GM06990 (cell line): ENCODE measurements at regions not wholly inside any gene's neighbourhood (a gene's known extent, or its start where the extent isn't known, plus 50 kb on each side); places are given as distances from the start of the nearest gene placed in this dataset.

Experiments
- DNase-seq: peaks from one replicate; pipeline ENCODE4 v3.0.0-alpha.2; 2011; ENCODE audit not compliant: insufficient read length; ENCODE audit errors: extremely low read depth
- H3K27me3 ChIP-seq: replicated peaks from 2 replicates; pipeline ENCODE4 v1.6.0; 2011; ENCODE audit warnings: low read length; ENCODE audit not compliant: control insufficient read depth, insufficient read depth
- H3K36me3 ChIP-seq: 2 replicates; pipeline ENCODE4 v1.5.1; 2011; ENCODE audit warnings: low read length; ENCODE audit not compliant: control insufficient read depth, insufficient read depth
- H3K4me3 ChIP-seq: replicated peaks from 2 replicates; pipeline ENCODE4 v1.5.1; 2011; ENCODE audit warnings: low read depth, mild to moderate bottlenecking, control low read depth, low read length
- TF ChIP-seq, protein P1 (sequence below): IDR thresholded peaks from 2 replicates; pipeline ENCODE4 v1.5.1; 2011; ENCODE audit warnings: low read length, control low read depth, mild to moderate bottlenecking, inconsistent platforms; ENCODE audit not compliant: insufficient read depth, poor library complexity, severe bottlenecking

DNA sequence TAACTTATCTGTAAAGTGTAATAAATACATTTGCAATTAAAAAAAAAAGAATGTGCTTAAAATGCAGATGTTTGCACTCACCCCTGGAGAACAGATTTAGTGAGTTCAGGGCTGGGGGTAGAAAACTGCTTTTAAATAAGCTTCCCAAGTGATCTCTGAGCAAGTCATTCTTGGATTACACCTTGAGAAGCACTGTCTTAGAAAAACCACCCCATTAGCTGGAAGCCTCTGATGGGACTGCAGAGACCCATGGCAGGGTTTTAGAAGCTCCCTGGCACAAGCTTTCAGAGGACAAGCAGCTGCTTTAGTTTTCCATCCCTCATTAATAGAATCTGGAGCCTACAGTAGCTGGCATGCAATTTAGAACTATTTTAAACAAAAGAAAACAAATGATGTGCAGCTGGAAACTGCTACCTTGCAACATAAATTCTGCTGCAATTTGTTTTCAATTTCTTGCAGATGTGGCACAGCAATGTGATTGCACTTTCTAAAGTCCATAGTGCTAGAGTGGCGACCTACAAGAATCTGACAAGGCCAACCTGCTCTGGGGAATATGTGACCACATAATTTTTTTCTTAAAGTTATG is 141.5 kb downstream of the CDC42EP3 start:
- Histone ChIP-seq H3K27me3 (no peaks in the 10 kb centered on the region), H3K36me3 (no peaks in the 10 kb centered on the region), H3K4me3 (no peak overlapping the region)
- TF ChIP-seq, protein P1, sequence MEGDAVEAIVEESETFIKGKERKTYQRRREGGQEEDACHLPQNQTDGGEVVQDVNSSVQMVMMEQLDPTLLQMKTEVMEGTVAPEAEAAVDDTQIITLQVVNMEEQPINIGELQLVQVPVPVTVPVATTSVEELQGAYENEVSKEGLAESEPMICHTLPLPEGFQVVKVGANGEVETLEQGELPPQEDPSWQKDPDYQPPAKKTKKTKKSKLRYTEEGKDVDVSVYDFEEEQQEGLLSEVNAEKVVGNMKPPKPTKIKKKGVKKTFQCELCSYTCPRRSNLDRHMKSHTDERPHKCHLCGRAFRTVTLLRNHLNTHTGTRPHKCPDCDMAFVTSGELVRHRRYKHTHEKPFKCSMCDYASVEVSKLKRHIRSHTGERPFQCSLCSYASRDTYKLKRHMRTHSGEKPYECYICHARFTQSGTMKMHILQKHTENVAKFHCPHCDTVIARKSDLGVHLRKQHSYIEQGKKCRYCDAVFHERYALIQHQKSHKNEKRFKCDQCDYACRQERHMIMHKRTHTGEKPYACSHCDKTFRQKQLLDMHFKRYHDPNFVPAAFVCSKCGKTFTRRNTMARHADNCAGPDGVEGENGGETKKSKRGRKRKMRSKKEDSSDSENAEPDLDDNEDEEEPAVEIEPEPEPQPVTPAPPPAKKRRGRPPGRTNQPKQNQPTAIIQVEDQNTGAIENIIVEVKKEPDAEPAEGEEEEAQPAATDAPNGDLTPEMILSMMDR = no peak
- DNase-seq = no peak

DNA sequence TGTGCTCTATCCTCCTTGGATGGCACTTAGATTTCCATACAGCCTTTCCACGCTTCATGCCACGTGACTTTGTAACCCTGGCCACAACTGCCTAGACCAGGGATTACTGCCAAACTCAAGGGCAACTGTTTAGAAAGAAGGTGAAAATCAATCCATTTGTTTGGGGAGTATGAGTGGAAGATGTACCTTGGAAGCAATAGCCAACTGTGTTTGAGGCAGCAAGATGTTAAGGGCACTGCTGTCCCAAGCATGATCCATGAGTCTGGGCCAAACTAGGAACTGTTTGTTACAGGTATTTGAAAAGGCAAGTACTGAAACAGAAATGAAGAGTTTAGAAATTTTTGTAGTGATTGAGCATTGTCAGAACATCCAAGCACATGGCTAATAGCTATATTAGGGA is 138.9 kb downstream of the CDC42EP3 start:
- Histone ChIP-seq H3K36me3 (no peaks in the 10 kb centered on the region), H3K4me3 (no peak overlapping the region), H3K27me3 (no peaks in the 10 kb centered on the region)
- TF ChIP-seq, protein P1 = no peak
- no peak for DNase-seq

DNA sequence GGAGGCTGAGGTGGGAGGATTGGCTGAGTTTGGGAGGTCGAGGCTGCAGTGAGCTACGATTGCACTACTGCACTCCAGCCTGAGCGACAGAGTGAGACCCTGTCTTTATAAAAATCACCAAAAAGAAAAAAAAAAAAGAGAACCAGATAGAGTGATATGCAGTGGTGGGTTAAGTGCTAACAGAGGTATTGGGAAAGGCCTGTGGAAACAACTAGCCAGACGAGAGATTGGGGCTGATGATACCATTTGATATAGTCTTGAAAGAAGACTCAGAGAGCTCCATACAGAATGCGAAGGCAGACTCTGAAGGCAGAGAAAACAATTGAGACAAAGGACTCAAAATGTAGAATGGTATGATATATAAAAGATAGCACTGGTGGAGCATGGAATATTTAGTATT is 134.1 kb downstream of the CDC42EP3 start:
- TF ChIP-seq, protein P1 = no peak
- Histone ChIP-seq H3K27me3 (no peaks in the 10 kb centered on the region), H3K4me3 (no peak overlapping the region), H3K36me3 (no peaks in the 10 kb centered on the region)
- DNase-seq = no peak

DNA sequence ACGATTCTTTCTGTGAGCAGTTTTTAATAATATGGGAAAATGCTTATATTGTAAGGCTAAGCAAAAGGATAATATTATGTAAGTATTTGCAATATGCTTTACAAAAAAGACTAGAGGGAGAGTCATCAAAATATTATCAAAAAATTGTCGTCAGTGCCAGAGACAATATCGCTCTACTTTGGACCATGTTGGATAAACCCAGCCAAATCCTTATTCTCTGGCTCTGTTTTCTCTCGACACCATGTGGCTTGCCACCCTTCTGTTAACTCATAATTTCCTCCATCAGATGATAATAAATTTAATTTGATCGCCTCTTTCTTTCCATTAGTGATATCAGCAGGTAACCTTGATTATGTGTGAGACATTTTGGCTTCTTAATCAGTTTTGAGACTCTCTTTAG is 129.9 kb downstream of the CDC42EP3 start:
- TF ChIP-seq, protein P1 = no peak

DNA sequence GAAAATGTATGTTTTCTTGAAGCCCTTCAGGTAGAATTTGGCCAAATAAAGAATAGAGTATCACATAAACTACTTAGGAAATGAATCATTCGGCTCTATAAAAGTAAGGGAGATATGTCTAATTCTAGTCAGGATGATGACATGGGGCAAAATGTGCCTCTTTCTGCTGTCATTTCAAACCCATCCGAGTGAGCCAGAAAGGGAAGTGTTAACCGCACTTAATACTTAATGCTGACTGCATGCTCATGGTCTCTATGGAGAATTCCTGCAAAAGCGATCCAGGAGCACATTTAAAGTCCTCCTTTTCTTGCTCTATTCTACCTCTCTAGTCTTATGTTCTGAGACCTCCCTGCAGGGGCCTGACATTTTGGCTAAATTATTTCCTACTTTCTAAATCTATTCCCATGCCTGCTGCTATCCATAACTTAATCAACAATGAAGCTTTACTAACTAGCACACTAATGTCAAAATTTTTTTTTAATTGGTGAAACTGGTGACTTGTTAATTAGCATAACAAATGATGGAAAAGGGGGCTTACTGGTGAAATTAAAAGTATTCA is 127.4 kb downstream of the CDC42EP3 start:
- TF ChIP-seq, protein P1 = no peak
- Histone ChIP-seq H3K4me3 (no peak overlapping the region), H3K27me3 (no peaks in the 10 kb centered on the region), H3K36me3 (no peaks in the 10 kb centered on the region)
- DNase-seq = no peak

More for the DNA sequence above, 129.9 kb downstream of the CDC42EP3 start:
- DNase-seq = no peak
- Histone ChIP-seq H3K36me3 (no peaks in the 10 kb centered on the region), H3K4me3 (no peak overlapping the region), H3K27me3 (no peaks in the 10 kb centered on the region)
